Amygdala (tissue), 56 donors: ENCODE measurements at regions not wholly inside any gene's neighbourhood (a gene's known extent, or its start where the extent isn't known, plus 50 kb on each side); places are given as distances from the start of the nearest gene placed in this dataset.
"Not testable (repeated sequence)": the region's sequence is repeated elsewhere in the genome, so short reads cannot be mapped to it uniquely, and the experiment has no call there.

ENCODE experiments used
- DNase-seq, 56 donors: peaks; one replicate each; lab custom pipeline; 2025; lab: John Stamatoyannopoulos, UW

GRCh38 chr1:166740668-166741276, 98.5 kb upstream of the POGK start:
- DNase-seq: no peak

DNA sequence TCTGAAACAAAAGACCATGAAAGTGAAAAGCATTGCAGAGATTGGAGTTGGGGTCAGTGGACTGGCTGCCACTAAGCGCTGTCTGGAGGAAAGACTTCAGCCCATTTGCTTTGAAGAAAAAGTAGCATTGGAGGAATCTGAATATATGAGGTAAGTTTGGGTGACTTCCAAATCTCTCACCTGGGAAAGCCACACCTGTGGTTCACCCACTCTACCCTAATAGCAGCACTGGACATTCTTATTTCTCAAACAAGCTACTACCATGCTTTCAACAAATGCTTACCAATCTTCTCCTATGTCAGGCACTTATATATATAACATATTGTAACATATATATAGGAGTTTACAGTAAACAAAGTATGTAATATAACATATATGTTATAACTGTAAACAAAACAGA, 76.0 kb upstream of the POGK start:
- no peak for DNase-seq

GRCh38 chr1:166766942-166767341, 72.3 kb upstream of the POGK start:
- no peak for DNase-seq

DNA sequence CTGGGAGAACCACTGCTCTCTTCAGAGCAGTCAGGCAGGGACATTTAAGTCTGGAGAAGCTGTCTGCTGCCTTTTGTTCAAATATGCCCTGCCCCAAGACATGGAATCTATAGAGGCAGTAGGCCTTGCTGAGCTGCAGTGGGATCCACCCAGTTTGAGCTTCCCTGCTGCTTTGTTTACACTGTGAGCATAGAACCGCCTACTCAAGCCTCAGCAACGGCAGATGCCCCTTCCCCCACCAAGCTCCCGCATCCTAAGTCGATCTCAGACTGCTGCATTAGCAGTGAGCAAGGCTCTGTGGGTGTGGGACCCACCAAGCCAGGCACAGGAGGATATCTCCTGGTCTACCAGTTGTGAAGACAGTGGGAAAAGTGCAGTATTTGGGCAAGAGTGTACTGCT, 54.6 kb upstream of the POGK start:
- DNase-seq: not testable (repeated sequence)

DNA sequence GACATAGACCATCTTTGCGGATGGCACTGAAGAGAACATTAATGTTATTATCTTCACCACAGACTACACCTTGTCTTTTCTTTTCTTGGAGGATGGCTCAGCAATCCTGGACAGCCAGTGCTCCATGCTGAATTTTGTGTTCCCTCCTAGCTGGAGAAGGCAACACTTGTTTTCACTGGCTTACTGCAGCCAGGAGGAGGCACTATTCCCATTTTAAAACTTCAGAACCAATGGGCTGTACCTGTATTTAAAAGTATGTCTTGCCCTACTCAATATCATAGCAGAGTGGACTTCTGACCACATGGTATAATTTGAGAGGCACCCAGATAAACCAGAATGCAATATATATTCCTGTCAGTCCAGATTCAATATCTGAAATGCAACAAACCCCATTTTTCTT, 53.3 kb upstream of the POGK start:
- DNase-seq: no peak

- no peak for DNase-seq
These were observed 50.0 kb upstream of the POGK start for GRCh38 chr1:166789286-166789685.
